Parathyroid adenoma (tissue), 2 donors: ENCODE measurements at regions not wholly inside any gene's neighbourhood (a gene's known extent, or its start where the extent isn't known, plus 50 kb on each side); places are given as distances from the start of the nearest gene placed in this dataset.

Experiments
- H2AFZ ChIP-seq: fragments of 300-600 bp; sonication (generic); one replicate; pipeline ENCODE4 v1.7.0; 2017; ENCODE audit warnings: antibody characterized with exemption, mild to moderate bottlenecking
- H3K27ac ChIP-seq: fragments of 300-600 bp; sonication (generic); one replicate; pipeline ENCODE4 v1.7.0; 2017
- H3K27me3 ChIP-seq: fragments of 300-600 bp; sonication (generic); one replicate; pipeline ENCODE4 v1.7.0; 2017; ENCODE audit warnings: low read length; ENCODE audit not compliant: control insufficient read depth, insufficient read depth
- H3K36me3 ChIP-seq: fragments of 300-600 bp; sonication (generic); one replicate; pipeline ENCODE4 v1.7.0; 2017; ENCODE audit warnings: low read length; ENCODE audit not compliant: control insufficient read depth, insufficient read depth
- H3K4me1 ChIP-seq: fragments of 300-600 bp; sonication (generic); one replicate; pipeline ENCODE4 v1.7.0; 2017; ENCODE audit warnings: control low read depth
- H3K4me2 ChIP-seq: fragments of 300-600 bp; sonication (generic); one replicate; pipeline ENCODE4 v1.7.0; 2017; ENCODE audit warnings: low read length
- H3K4me3 ChIP-seq: fragments of 300-600 bp; sonication (generic); one replicate; pipeline ENCODE4 v1.7.0; 2017; ENCODE audit warnings: low read depth, low read length
- H3K79me2 ChIP-seq: fragments of 300-600 bp; sonication (generic); one replicate; pipeline ENCODE4 v1.7.0; 2017; ENCODE audit warnings: control low read depth
- H3K9ac ChIP-seq: fragments of 300-600 bp; sonication (generic); one replicate; pipeline ENCODE4 v1.7.0; 2017; ENCODE audit warnings: mild to moderate bottlenecking
- H3K9me3 ChIP-seq: fragments of 300-600 bp; sonication (generic); one replicate; pipeline ENCODE4 v1.7.0; 2017; ENCODE audit warnings: low read length; ENCODE audit not compliant: control insufficient read depth
- TF ChIP-seq, protein P1 (sequence below): fragments of 300-600 bp; sonication (generic); IDR thresholded peaks from one replicate; pipeline ENCODE4 v1.7.0; 2017; ENCODE audit warnings: antibody characterized with exemption, mild to moderate bottlenecking
- donor health status: primary hyperparathyroidism.

DNA sequence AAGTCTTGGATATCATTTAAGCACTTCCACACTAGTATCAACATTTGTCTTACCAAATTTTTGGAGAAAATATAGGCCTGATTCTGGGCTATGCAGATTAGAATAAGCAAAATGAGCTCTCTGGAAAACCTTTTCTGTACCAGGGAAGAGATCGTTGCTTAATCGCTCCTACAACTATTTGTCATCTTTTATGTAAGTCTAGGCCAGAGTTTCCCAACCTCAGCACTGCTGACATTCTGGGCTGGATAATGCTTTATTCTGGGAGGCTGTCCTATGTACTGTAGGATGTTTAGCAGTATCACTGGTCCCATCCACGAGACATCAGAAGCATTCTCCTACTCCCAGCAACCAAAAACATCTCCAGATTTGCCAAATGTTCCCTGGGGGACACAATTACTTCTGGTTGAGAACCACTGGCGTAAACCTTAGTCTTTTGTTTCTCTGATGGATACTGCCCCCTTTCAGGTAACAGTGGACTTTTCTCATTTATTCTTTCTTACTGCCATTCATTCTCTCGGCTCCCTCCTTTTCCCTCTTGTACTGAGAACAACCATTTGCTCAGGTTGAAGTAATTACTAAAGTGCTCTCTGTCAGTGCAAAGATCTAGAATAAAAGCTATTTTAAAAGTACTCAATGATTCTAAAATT is 316.9 kb upstream of the E2F7 start:
- TF ChIP-seq, protein P1, sequence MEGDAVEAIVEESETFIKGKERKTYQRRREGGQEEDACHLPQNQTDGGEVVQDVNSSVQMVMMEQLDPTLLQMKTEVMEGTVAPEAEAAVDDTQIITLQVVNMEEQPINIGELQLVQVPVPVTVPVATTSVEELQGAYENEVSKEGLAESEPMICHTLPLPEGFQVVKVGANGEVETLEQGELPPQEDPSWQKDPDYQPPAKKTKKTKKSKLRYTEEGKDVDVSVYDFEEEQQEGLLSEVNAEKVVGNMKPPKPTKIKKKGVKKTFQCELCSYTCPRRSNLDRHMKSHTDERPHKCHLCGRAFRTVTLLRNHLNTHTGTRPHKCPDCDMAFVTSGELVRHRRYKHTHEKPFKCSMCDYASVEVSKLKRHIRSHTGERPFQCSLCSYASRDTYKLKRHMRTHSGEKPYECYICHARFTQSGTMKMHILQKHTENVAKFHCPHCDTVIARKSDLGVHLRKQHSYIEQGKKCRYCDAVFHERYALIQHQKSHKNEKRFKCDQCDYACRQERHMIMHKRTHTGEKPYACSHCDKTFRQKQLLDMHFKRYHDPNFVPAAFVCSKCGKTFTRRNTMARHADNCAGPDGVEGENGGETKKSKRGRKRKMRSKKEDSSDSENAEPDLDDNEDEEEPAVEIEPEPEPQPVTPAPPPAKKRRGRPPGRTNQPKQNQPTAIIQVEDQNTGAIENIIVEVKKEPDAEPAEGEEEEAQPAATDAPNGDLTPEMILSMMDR = no peak
- Histone ChIP-seq H3K79me2 (no peaks in the 10 kb centered on the region), H3K9me3 (no peaks in the 10 kb centered on the region), H3K4me1 (peaks cover 1% of the 10 kb centered on the region), H3K9ac (no peak overlapping the region), H3K4me3 (no peak overlapping the region), H2AFZ (no peak overlapping the region), H3K27me3 (no peaks in the 10 kb centered on the region), H3K4me2 (no peak overlapping the region), H3K36me3 (no peaks in the 10 kb centered on the region), H3K27ac (no peak overlapping the region)

DNA sequence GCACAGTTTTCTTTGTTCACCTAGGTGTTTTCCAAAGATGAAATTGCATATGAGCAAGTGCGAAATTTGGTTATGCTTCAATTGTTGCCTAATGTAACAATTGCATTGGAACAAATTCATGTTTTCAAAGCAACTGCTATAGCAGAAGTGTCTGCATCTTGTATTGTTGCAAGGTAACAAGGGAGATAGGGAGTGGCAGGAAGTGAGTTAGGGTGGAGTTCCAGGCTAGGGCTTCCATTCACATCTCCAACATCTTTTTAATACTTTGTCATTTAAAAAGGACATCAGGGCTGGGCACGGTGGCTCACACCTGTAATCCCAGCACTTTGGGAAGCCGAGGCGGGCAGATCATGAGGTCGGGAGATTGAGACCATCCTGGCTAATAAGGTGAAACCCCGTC is 312.3 kb upstream of the E2F7 start:
- Histone ChIP-seq H3K27me3 (no peaks in the 10 kb centered on the region), H3K4me2 (no peak overlapping the region), H2AFZ (no peak overlapping the region), H3K79me2 (peaks cover 2% of the 10 kb centered on the region), H3K4me3 (no peak overlapping the region), H3K4me1 (no peaks in the 10 kb centered on the region), H3K9ac (no peak overlapping the region), H3K9me3 (no peaks in the 10 kb centered on the region), H3K27ac (no peak overlapping the region), H3K36me3 (no peaks in the 10 kb centered on the region)
- TF ChIP-seq, protein P1 = no peak

DNA sequence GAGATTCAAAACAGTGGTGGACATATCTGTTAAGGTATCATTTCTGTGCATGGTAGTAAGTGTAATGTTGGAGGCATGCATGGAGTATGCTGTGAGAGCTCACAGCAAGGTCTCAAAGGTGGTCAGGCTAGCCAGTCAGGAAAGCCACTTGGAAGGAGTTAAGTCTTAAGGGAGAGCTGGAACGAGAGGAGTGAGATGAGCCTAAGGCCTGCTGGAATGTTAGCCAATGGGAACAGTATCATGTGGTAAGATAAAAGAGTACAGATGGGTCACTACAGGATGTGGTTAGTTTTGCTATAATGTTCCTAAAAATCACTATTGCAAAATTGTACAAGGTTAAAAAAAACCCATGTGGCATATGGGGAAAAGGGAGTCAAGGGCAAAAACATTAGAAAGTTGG is 311.7 kb upstream of the E2F7 start:
- no peak overlapping the region for H3K4me2 ChIP-seq
- H3K79me2 ChIP-seq = peaks cover 2% of the 10 kb centered on the region
- no peak overlapping the region for H3K4me3 ChIP-seq
- no peaks in the 10 kb centered on the region for H3K27me3 ChIP-seq
- no peaks in the 10 kb centered on the region for H3K9me3 ChIP-seq
- H3K9ac ChIP-seq = no peak overlapping the region
- H2AFZ ChIP-seq = no peak overlapping the region
- TF ChIP-seq, protein P1 = no peak
- no peak overlapping the region for H3K27ac ChIP-seq
- H3K4me1 ChIP-seq = no peaks in the 10 kb centered on the region
- H3K36me3 ChIP-seq = no peaks in the 10 kb centered on the region

DNA sequence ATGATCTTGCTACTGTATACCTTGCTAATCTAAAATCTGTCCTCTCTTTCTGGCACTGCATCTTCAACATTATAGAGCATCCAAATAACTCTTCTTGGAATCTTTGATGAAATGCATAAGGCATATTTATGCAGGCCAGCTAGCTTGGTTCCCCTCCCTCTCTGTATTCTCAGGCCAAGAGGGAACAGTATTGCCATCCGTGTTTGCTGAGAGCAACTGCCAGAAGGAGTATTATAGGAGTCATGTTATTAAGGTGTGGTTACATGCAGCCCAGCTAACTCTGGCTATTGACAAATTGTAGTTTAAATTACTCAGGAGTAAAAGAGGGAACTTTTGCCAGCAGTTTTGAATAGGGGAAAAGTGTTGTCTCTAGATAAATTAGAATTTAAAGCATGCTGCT is 309.3 kb upstream of the E2F7 start:
- Histone ChIP-seq H3K36me3 (no peaks in the 10 kb centered on the region), H3K27ac (no peak overlapping the region), H3K4me3 (no peak overlapping the region), H3K9me3 (no peaks in the 10 kb centered on the region), H3K4me1 (no peaks in the 10 kb centered on the region), H3K27me3 (no peaks in the 10 kb centered on the region), H3K4me2 (no peak overlapping the region), H3K9ac (no peak overlapping the region), H3K79me2 (peaks cover 2% of the 10 kb centered on the region), H2AFZ (no peak overlapping the region)
- TF ChIP-seq, protein P1 = no peak

DNA sequence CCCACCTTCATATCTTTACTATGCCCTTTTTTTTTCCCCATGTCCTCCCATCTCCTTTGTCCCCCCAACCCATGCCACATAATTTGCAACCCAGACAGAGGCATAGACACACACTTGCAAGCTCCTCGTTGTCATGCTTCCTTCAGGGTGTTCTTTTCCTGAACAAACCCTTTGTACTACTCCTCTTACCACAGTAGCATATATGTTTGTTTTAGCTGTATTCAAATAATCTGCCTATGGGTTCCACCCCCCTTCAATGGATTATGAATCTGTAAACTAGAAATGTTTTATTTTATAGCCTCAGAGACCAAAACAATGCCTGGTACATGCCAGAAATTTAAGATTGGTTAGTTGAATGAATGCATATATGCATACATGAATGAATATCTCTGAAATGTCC is 307.1 kb upstream of the E2F7 start:
- Histone ChIP-seq H3K4me1 (no peaks in the 10 kb centered on the region), H3K79me2 (peaks cover 2% of the 10 kb centered on the region), H3K4me3 (no peak overlapping the region), H3K9ac (no peak overlapping the region), H3K27me3 (no peaks in the 10 kb centered on the region), H3K27ac (no peak overlapping the region), H3K9me3 (no peaks in the 10 kb centered on the region), H3K4me2 (no peak overlapping the region), H2AFZ (no peak overlapping the region), H3K36me3 (no peaks in the 10 kb centered on the region)
- TF ChIP-seq, protein P1 = no peak
